GM12878 (cell line): ENCODE measurements at regions not wholly inside any gene's neighbourhood (a gene's known extent, or its start where the extent isn't known, plus 50 kb on each side); places are given as distances from the start of the nearest gene placed in this dataset.

Experiments
- ATAC-seq: fragments of 200-7000 bp; cut with Tn5 transposase; 3 replicates; pipeline ENCODE4 v1.9.1; 2020; ENCODE audit warnings: mild to moderate bottlenecking, moderate library complexity
- BruUV-seq: library from RNA; stranded (reverse); fragments of 400-500 nt; replicated peaks from 2 replicates; lab custom pipeline; 2021; lab: Mats Ljungman, UMichigan
- CTCF ChIA-PET: fragments of 300-600 bp; sonication (Branson Sonifier 250); formaldehyde crosslinking; extraction: SDS; loops from one replicate; lab custom pipeline; 2021; ENCODE audit warnings: inconsistent platforms; lab: Yijun Ruan, JAX
- POLR2A ChIA-PET: fragments of 350-600 bp; formaldehyde crosslinking; extraction: SDS; loops from one replicate; lab custom pipeline; 2021; ENCODE audit warnings: inconsistent platforms; lab: Charles Lee
- RAD21 ChIA-PET: fragments of 300-600 bp; sonication (Branson Sonifier 250); formaldehyde crosslinking; loops from one replicate; lab custom pipeline; 2023; ENCODE audit warnings: antibody characterized with exemption; ENCODE audit not compliant: unreplicated experiment; lab: Charles Lee
- SMC1A ChIA-PET: fragments of 300-600 bp; sonication (Branson Sonifier 250); formaldehyde crosslinking; loops from one replicate; lab custom pipeline; 2023; ENCODE audit not compliant: unreplicated experiment, uncharacterized antibody; lab: Charles Lee
- DNase-seq: peaks from one replicate; pipeline ENCODE4 v3.0.0-alpha.2; 2011; ENCODE audit warnings: low read depth, low spot score
- FAIRE-seq: peaks from 3 replicates; lab custom pipeline; 2011; peaks lifted over from hg19 to GRCh38; lab: Jason Lieb, UNC
- H2AFZ ChIP-seq: 2 replicates; pipeline ENCODE4 v1.6.0; 2011; ENCODE audit warnings: low read depth, low read length, control low read depth; ENCODE audit not compliant: control insufficient read depth
- H3K27ac ChIP-seq: 2 replicates; pipeline ENCODE4 v1.5.1; 2011; ENCODE audit warnings: control low read depth; ENCODE audit not compliant: control insufficient read depth, insufficient read depth
- H3K27me3 ChIP-seq, 2 experiments: replicated peaks in 1 of 2; 2 replicates each; pipeline versions ENCODE4 v1.6.0 to v1.6.1; 2011; ENCODE audit warnings: low read length in 1 of 2; ENCODE audit not compliant: control insufficient read depth in 2 of 2, insufficient read depth in 2 of 2
- H3K36me3 ChIP-seq, 2 experiments: 2 replicates each; pipeline ENCODE4 v1.5.1; 2011; ENCODE audit warnings: low read length in 1 of 2; ENCODE audit not compliant: control insufficient read depth in 2 of 2, insufficient read depth in 2 of 2
- H3K4me1 ChIP-seq: 2 replicates; pipeline ENCODE4 v1.6.1; 2011; ENCODE audit warnings: mild to moderate bottlenecking, low read length, moderate library complexity, mixed read lengths; ENCODE audit not compliant: control insufficient read depth, insufficient read depth
- H3K4me2 ChIP-seq: 2 replicates; pipeline ENCODE4 v1.6.0; 2011; ENCODE audit warnings: control low read depth; ENCODE audit not compliant: control insufficient read depth, insufficient read depth
- H3K4me3 ChIP-seq: fragments of 200-600 bp; sonication (generic); 2 replicates; pipeline ENCODE4 v1.5.1; 2016
- H3K79me2 ChIP-seq: 2 replicates; pipeline ENCODE4 v1.6.0; 2011; ENCODE audit warnings: low read length; ENCODE audit not compliant: control insufficient read depth, insufficient read depth
- H3K9ac ChIP-seq: 2 replicates; pipeline ENCODE4 v1.8.0; 2011; ENCODE audit warnings: low read length, control low read depth, mixed read lengths; ENCODE audit not compliant: control insufficient read depth, insufficient read depth
- H3K9me3 ChIP-seq: replicated peaks from 3 replicates; pipeline ENCODE4 v1.5.1; 2011; ENCODE audit warnings: mild to moderate bottlenecking, low read length; ENCODE audit not compliant: control insufficient read depth, insufficient read depth
- H4K20me1 ChIP-seq: 2 replicates; pipeline ENCODE4 v1.6.0; 2011; ENCODE audit not compliant: control insufficient read depth, insufficient read depth
- IKZF1 ChIP-seq: fragments of 450-650 bp; conservative IDR thresholded peaks from 2 replicates; pipeline ENCODE4 v1.6.1; 2017; ENCODE audit warnings: antibody characterized with exemption, mild to moderate bottlenecking
- ZBTB4 ChIP-seq: fragments of 450-650 bp; formaldehyde crosslinking; IDR thresholded peaks from 2 replicates; pipeline ENCODE4 v1.4.0; 2022; ENCODE audit warnings: mild to moderate bottlenecking, moderate library complexity
- WGBS: methylation state at CpG from one replicate; pipeline ENCODE4 v1.1.6; 2016; ENCODE audit warnings: low lambda C conversion rate; ENCODE audit not compliant: insufficient replicate concordance, insufficient coverage; ENCODE audit errors: missing lambda C conversion rate; 5-methylcytosine and 5-hydroxymethylcytosine counted together
- in situ Hi-C: fragments of 300-500 bp; cut with MboI; formaldehyde crosslinking; loops from 9 replicates; pipeline ENCODE4 v1.14.3; 2018; ENCODE audit warnings: mixed read lengths
- intact Hi-C: fragments of 100-400 bp; cut with micrococcal nuclease; formaldehyde crosslinking; loops from one replicate; pipeline ENCODE4 v1.14.2; 2022; ENCODE audit not compliant: unreplicated experiment
- TF ChIP-seq, protein P1 (sequence below): fragments of 450-650 bp; IDR thresholded peaks from 2 replicates; pipeline ENCODE4 v1.6.1; 2017; ENCODE audit warnings: mild to moderate bottlenecking, moderate library complexity

GRCh38 chr20:50250679-50251382 lies 60.2 kb downstream of the CEBPB start (continued):
- TF ChIP-seq, protein P1, sequence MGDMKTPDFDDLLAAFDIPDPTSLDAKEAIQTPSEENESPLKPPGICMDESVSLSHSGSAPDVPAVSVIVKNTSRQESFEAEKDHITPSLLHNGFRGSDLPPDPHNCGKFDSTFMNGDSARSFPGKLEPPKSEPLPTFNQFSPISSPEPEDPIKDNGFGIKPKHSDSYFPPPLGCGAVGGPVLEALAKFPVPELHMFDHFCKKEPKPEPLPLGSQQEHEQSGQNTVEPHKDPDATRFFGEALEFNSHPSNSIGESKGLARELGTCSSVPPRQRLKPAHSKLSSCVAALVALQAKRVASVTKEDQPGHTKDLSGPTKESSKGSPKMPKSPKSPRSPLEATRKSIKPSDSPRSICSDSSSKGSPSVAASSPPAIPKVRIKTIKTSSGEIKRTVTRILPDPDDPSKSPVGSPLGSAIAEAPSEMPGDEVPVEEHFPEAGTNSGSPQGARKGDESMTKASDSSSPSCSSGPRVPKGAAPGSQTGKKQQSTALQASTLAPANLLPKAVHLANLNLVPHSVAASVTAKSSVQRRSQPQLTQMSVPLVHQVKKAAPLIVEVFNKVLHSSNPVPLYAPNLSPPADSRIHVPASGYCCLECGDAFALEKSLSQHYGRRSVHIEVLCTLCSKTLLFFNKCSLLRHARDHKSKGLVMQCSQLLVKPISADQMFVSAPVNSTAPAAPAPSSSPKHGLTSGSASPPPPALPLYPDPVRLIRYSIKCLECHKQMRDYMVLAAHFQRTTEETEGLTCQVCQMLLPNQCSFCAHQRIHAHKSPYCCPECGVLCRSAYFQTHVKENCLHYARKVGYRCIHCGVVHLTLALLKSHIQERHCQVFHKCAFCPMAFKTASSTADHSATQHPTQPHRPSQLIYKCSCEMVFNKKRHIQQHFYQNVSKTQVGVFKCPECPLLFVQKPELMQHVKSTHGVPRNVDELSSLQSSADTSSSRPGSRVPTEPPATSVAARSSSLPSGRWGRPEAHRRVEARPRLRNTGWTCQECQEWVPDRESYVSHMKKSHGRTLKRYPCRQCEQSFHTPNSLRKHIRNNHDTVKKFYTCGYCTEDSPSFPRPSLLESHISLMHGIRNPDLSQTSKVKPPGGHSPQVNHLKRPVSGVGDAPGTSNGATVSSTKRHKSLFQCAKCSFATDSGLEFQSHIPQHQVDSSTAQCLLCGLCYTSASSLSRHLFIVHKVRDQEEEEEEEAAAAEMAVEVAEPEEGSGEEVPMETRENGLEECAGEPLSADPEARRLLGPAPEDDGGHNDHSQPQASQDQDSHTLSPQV = no peak
- TF ChIP-seq ZBTB4 (CRISPR knock-in tag) = no peak

- no peaks in the 10 kb centered on the region for H3K36me3 ChIP-seq
- no peak overlapping the region for H3K27ac ChIP-seq
- SMC1A ChIA-PET = no interaction called here
- H3K9ac ChIP-seq = no peak overlapping the region
- intact Hi-C loops (no loop called here), in situ Hi-C loops (no loop called here)
- ATAC-seq (no peak), FAIRE-seq (no peak)
- H2AFZ ChIP-seq = no peak overlapping the region
- H3K4me2 ChIP-seq = no peak overlapping the region
- RAD21 ChIA-PET = no interaction called here
- 29% methylated on average over 11 of the region's 11 CpGs for WGBS
- H3K4me3 ChIP-seq = no peak overlapping the region
- TF ChIP-seq IKZF1 = no peak
- TF ChIP-seq, all 136 proteins: peak for 0
- Histone ChIP-seq H4K20me1 (no peaks in the 10 kb centered on the region), H3K27me3 (peaks cover 0 to 2% of the 10 kb centered on the region in 2 experiments; a peak in 2 of 4 replicates), H3K79me2 (no peaks in the 10 kb centered on the region), H3K4me1 (no peaks in the 10 kb centered on the region), H3K9me3 (no peaks in the 10 kb centered on the region)
- ChIA-PET POLR2A (no interaction called here), CTCF (no interaction called here)
- no peak for DNase-seq
- BruUV-seq = no TSS peak
Measured at GRCh38 chr20:50251383-50251748, 60.7 kb downstream of the CEBPB start.
